Spleen (tissue), 11 donors: ENCODE measurements at regions not wholly inside any gene's neighbourhood (a gene's known extent, or its start where the extent isn't known, plus 50 kb on each side); places are given as distances from the start of the nearest gene placed in this dataset.

Source experiments
- DNase-seq: peaks from one replicate; pipeline ENCODE4 v3.0.0-alpha.2; 2020
- H3K27ac ChIP-seq, 8 donors: fragments of 200-600 bp; sonication (generic) in 7 of 8; 1 replicate in 4 of 8; 2 replicates in 4 of 8; pipeline versions ENCODE4 v1.5.0 to v1.8.0; 2016 to 2021; ENCODE audit warnings: inconsistent platforms in 4 of 8, mild to moderate bottlenecking in 4 of 8, moderate library complexity in 1 of 8
- H3K27me3 ChIP-seq, 7 donors: fragments of 200-600 bp; sonication (generic) in 6 of 7; replicated peaks in 1 of 7; 1 replicate in 4 of 7; 2 replicates in 3 of 7; pipeline versions ENCODE4 v1.5.0 to v1.8.0; 2016 to 2021; ENCODE audit warnings: inconsistent platforms in 3 of 7, mild to moderate bottlenecking in 1 of 7
- H3K36me3 ChIP-seq, 6 donors: fragments of 200-600 bp; sonication (generic) in 5 of 6; 1 replicate in 4 of 6; 2 replicates in 2 of 6; pipeline versions ENCODE4 v1.5.0 to v1.8.0; 2016 to 2021; ENCODE audit warnings: inconsistent platforms in 2 of 6
- H3K4me1 ChIP-seq, 6 donors: fragments of 200-600 bp; sonication (generic) in 5 of 6; 1 replicate in 3 of 6; 2 replicates in 3 of 6; pipeline versions ENCODE4 v1.5.0 to v1.8.0; 2016 to 2021; ENCODE audit warnings: inconsistent platforms in 3 of 6
- H3K4me3 ChIP-seq, 8 donors: fragments of 200-600 bp; sonication (generic) in 7 of 8; 1 replicate in 4 of 8; 2 replicates in 4 of 8; pipeline versions ENCODE4 v1.5.0 to v1.8.0; 2016 to 2021; ENCODE audit warnings: inconsistent platforms in 4 of 8, mild to moderate bottlenecking in 4 of 8, moderate library complexity in 2 of 8
- H3K9me3 ChIP-seq, 8 donors: fragments of 200-600 bp; sonication (generic) in 7 of 8; 1 replicate in 4 of 8; 2 replicates in 4 of 8; pipeline versions ENCODE4 v1.5.0 to v1.8.0; 2016 to 2021; ENCODE audit warnings: inconsistent platforms in 4 of 8
- POLR2A ChIP-seq, 3 donors: fragments of 450-650 bp; IDR thresholded peaks; one replicate each; pipeline ENCODE4 v1.5.1; 2017; ENCODE audit warnings: antibody characterized with exemption in 3 of 3, mild to moderate bottlenecking in 1 of 3
- POLR2AphosphoS5 ChIP-seq, 3 donors: sonication (generic); formaldehyde crosslinking; IDR thresholded peaks; one replicate each; pipeline ENCODE4 v1.5.1; 2017; ENCODE audit warnings: antibody characterized with exemption in 3 of 3
- WGBS, 5 donors: extraction: QIAGEN DNeasy Blood & Tissue Kit in 3 of 5; methylation state at CpG; one replicate each; pipeline versions ENCODE4 v1.1.5 to v1.1.7; 2013 to 2018; 5-methylcytosine and 5-hydroxymethylcytosine counted together
- intact Hi-C: fragments of 100-400 bp; cut with DNase I; formaldehyde crosslinking; loops from one replicate; pipeline ENCODE4 v1.15.0; 2023; ENCODE audit warnings: low total_unique reads
- TF ChIP-seq, protein P1 (sequence below), 11 experiments: fragments of 200-600 bp in 7 of 11; fragments of 450-650 bp in 4 of 11; sonication (generic) in 4 of 11; IDR thresholded peaks in 8 of 11; conservative IDR thresholded peaks in 3 of 11; 1 replicate in 7 of 11; 2 replicates in 4 of 11; pipeline versions ENCODE4 v1.4.0 to v1.8.0; 2016 to 2021; ENCODE audit warnings: antibody characterized with exemption in 11 of 11, inconsistent platforms in 4 of 11, mild to moderate bottlenecking in 1 of 11
- donor health status: healthy with polysubstance abuse.
- donor health status: DM: no; HTN: no; CAD: no; lungs with moderate emphysema.
- donor health status: DM: no; HTN: no; CAD: no.
- donor health status: Bipolar disorder and iron deficiency.
- donor health status: healthy.
- donor health status: DM: no; HTN: no; CAD: no.
- donor health status: DM: yes; HTN: yes; CAD: no.

DNA sequence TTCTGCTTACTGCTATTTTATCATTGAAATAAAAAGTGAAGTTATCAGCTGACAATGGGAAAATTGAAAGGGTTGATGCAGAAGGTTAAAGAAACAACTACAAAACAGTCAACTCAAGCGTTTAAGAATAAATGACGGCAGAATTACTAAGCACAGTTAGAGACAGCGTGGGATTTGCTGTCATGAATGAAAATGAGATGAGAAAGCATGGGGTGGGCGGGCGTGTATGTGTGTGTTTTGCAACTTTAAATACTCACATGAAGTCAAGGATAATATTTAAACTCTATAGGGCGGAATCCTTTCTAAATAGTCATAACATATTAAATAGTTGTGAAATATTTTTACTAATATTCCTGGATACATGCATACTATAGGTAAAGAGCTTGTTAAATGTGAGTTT is 450.8 kb downstream of the ETV1 start:
- H3K36me3 ChIP-seq, result no peaks in the 10 kb centered on the region
- intact Hi-C loops, result no loop called here
- WGBS, 5 donors, result 76 to 85% (median 77%) methylated on average over 6 of the region's 6 CpGs
- no peaks in the 10 kb centered on the region for H3K27me3 ChIP-seq
- H3K4me1 ChIP-seq, result no peaks in the 10 kb centered on the region
- H3K4me3 ChIP-seq, result no peak overlapping the region
- no peaks in the 10 kb centered on the region for H3K9me3 ChIP-seq
- no peak overlapping the region for H3K27ac ChIP-seq
- TF ChIP-seq POLR2A (IDR thresholded peaks at IDR 0.05) (no peak), POLR2AphosphoS5 (IDR thresholded peaks at IDR 0.05) (no peak)
- TF ChIP-seq, protein P1, sequence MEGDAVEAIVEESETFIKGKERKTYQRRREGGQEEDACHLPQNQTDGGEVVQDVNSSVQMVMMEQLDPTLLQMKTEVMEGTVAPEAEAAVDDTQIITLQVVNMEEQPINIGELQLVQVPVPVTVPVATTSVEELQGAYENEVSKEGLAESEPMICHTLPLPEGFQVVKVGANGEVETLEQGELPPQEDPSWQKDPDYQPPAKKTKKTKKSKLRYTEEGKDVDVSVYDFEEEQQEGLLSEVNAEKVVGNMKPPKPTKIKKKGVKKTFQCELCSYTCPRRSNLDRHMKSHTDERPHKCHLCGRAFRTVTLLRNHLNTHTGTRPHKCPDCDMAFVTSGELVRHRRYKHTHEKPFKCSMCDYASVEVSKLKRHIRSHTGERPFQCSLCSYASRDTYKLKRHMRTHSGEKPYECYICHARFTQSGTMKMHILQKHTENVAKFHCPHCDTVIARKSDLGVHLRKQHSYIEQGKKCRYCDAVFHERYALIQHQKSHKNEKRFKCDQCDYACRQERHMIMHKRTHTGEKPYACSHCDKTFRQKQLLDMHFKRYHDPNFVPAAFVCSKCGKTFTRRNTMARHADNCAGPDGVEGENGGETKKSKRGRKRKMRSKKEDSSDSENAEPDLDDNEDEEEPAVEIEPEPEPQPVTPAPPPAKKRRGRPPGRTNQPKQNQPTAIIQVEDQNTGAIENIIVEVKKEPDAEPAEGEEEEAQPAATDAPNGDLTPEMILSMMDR (IDR thresholded peaks at IDR 0.05 in 8 of 11, conservative IDR thresholded peaks at IDR 0.05 in 3 of 11), result no peak
- DNase-seq, result no peak

DNA sequence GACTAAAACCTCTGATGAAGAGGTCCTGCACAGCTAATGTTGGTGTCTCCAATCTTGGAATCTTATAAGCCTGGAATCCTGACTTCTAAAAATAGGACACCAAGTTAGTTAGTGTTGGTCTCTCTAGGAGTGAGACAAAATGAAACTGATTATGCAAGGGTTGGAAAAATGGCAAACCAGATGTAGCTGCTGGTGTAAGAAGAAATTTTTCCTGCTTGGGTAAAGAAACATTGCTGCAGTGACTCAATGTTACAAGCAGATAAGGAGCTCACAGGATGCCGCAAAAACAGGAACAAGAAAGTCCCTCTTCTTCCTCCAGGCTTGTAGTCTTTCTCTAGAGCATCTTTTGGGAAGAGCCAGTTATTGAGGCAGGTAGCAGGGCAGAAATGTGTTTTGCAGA is 449.0 kb downstream of the ETV1 start:
- no peaks in the 10 kb centered on the region for H3K9me3 ChIP-seq
- H3K4me3 ChIP-seq, result no peak overlapping the region
- intact Hi-C loops, result no loop called here
- TF ChIP-seq POLR2A (IDR thresholded peaks at IDR 0.05) (no peak), POLR2AphosphoS5 (IDR thresholded peaks at IDR 0.05) (no peak)
- TF ChIP-seq, protein P1 (IDR thresholded peaks at IDR 0.05 in 8 of 11, conservative IDR thresholded peaks at IDR 0.05 in 3 of 11), result no peak
- no peak overlapping the region for H3K27ac ChIP-seq
- no peaks in the 10 kb centered on the region for H3K4me1 ChIP-seq
- DNase-seq, result no peak
- no peaks in the 10 kb centered on the region for H3K27me3 ChIP-seq
- no peaks in the 10 kb centered on the region for H3K36me3 ChIP-seq
- 34 to 49% (median 42%) methylated on average over 1 of the region's 1 CpG for WGBS, 5 donors

DNA sequence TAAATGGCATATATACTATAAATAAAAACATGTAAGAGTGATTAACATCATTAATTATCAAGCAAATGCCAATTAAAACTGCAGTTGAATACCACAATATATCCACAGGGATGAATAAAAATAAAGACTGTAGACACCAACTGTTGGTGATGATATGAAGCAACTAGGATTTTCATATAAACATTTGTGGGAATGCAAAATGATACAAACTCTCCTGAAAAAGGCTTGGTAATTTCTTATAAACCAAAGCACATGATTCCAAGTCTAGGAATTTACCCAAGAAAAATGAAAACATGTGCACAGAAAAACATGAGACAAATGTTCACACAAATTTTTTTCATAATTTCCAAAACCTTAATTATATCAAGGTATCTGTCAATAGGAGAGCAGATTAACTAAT is 448.1 kb downstream of the ETV1 start:
- no peak overlapping the region for H3K4me3 ChIP-seq
- H3K27ac ChIP-seq, result no peak overlapping the region
- no peaks in the 10 kb centered on the region for H3K9me3 ChIP-seq
- H3K36me3 ChIP-seq, result no peaks in the 10 kb centered on the region
- DNase-seq, result no peak
- TF ChIP-seq, protein P1 (IDR thresholded peaks at IDR 0.05 in 8 of 11, conservative IDR thresholded peaks at IDR 0.05 in 3 of 11), result no peak
- TF ChIP-seq POLR2AphosphoS5 (IDR thresholded peaks at IDR 0.05) (no peak), POLR2A (IDR thresholded peaks at IDR 0.05) (no peak)
- no peaks in the 10 kb centered on the region for H3K4me1 ChIP-seq
- H3K27me3 ChIP-seq, result no peaks in the 10 kb centered on the region
- intact Hi-C loops, result no loop called here

DNA sequence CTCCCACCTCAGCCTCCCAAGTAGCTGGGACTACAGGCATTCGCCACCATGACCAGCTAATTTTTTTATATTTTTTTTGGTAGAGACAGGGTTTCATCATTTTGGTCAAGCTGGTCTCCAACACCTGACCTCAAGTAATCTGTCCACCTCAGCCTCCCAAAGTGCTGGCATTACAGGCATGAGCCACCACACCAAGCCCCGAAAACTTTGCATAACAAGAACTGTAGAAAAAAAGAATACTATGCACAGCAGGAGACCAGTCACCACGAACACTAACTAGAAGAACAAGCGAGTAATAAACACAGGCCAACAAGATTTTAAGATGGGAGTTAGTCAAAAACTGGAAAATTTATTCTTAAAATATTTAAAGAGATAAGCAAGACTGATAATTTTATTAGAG is 447.0 kb downstream of the ETV1 start:
- Histone ChIP-seq H3K4me3 (no peak overlapping the region), H3K4me1 (no peaks in the 10 kb centered on the region), H3K9me3 (no peaks in the 10 kb centered on the region), H3K36me3 (no peaks in the 10 kb centered on the region), H3K27me3 (no peaks in the 10 kb centered on the region), H3K27ac (no peak overlapping the region)
- intact Hi-C loops, result no loop called here
- WGBS, 5 donors, result 84 to 89% (median 84%) methylated on average over 4 of the region's 4 CpGs
- no peak for DNase-seq
- no peak for TF ChIP-seq POLR2AphosphoS5 (IDR thresholded peaks at IDR 0.05)
- no peak for TF ChIP-seq POLR2A (IDR thresholded peaks at IDR 0.05)
- TF ChIP-seq, protein P1 (IDR thresholded peaks at IDR 0.05 in 8 of 11, conservative IDR thresholded peaks at IDR 0.05 in 3 of 11), result no peak
